Parathyroid adenoma (tissue), 2 donors: ENCODE measurements at regions not wholly inside any gene's neighbourhood (a gene's known extent, or its start where the extent isn't known, plus 50 kb on each side); places are given as distances from the start of the nearest gene placed in this dataset.

Experiments
- H2AFZ ChIP-seq: fragments of 300-600 bp; sonication (generic); one replicate; pipeline ENCODE4 v1.7.0; 2017; ENCODE audit warnings: antibody characterized with exemption, mild to moderate bottlenecking
- H3K27ac ChIP-seq: fragments of 300-600 bp; sonication (generic); one replicate; pipeline ENCODE4 v1.7.0; 2017
- H3K27me3 ChIP-seq: fragments of 300-600 bp; sonication (generic); one replicate; pipeline ENCODE4 v1.7.0; 2017; ENCODE audit warnings: low read length; ENCODE audit not compliant: control insufficient read depth, insufficient read depth
- H3K36me3 ChIP-seq: fragments of 300-600 bp; sonication (generic); one replicate; pipeline ENCODE4 v1.7.0; 2017; ENCODE audit warnings: low read length; ENCODE audit not compliant: control insufficient read depth, insufficient read depth
- H3K4me1 ChIP-seq: fragments of 300-600 bp; sonication (generic); one replicate; pipeline ENCODE4 v1.7.0; 2017; ENCODE audit warnings: control low read depth
- H3K4me2 ChIP-seq: fragments of 300-600 bp; sonication (generic); one replicate; pipeline ENCODE4 v1.7.0; 2017; ENCODE audit warnings: low read length
- H3K4me3 ChIP-seq: fragments of 300-600 bp; sonication (generic); one replicate; pipeline ENCODE4 v1.7.0; 2017; ENCODE audit warnings: low read depth, low read length
- H3K79me2 ChIP-seq: fragments of 300-600 bp; sonication (generic); one replicate; pipeline ENCODE4 v1.7.0; 2017; ENCODE audit warnings: control low read depth
- H3K9ac ChIP-seq: fragments of 300-600 bp; sonication (generic); one replicate; pipeline ENCODE4 v1.7.0; 2017; ENCODE audit warnings: mild to moderate bottlenecking
- H3K9me3 ChIP-seq: fragments of 300-600 bp; sonication (generic); one replicate; pipeline ENCODE4 v1.7.0; 2017; ENCODE audit warnings: low read length; ENCODE audit not compliant: control insufficient read depth
- TF ChIP-seq, protein P1 (sequence below): fragments of 300-600 bp; sonication (generic); IDR thresholded peaks from one replicate; pipeline ENCODE4 v1.7.0; 2017; ENCODE audit warnings: antibody characterized with exemption, mild to moderate bottlenecking
- donor health status: primary hyperparathyroidism.

DNA sequence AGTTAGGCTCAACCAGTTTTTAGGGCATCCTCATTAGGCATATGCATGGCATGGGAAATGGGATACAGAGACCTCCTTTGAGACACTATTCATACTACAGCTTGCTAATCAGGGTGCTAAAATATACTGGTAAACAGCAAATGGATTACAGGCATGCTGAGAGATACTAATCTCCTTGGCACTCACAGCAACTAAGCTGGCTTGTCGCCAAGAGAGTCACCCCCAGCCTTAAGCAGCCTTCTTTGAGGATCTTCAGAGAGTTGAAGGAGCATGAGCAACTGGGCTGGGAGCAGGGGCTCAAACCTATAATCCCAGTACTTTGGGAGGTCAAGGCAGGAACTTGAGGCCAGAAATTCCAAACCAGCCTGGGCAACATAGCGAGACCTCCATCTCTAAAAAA is 120.1 kb upstream of the NR5A2 start:
- Histone ChIP-seq H3K9ac (no peak overlapping the region), H3K4me3 (no peak overlapping the region), H3K79me2 (no peaks in the 10 kb centered on the region), H3K27me3 (no peaks in the 10 kb centered on the region), H3K36me3 (no peaks in the 10 kb centered on the region), H3K4me1 (no peaks in the 10 kb centered on the region), H3K27ac (no peak overlapping the region), H3K4me2 (no peak overlapping the region), H2AFZ (no peak overlapping the region), H3K9me3 (no peaks in the 10 kb centered on the region)
- TF ChIP-seq, protein P1, sequence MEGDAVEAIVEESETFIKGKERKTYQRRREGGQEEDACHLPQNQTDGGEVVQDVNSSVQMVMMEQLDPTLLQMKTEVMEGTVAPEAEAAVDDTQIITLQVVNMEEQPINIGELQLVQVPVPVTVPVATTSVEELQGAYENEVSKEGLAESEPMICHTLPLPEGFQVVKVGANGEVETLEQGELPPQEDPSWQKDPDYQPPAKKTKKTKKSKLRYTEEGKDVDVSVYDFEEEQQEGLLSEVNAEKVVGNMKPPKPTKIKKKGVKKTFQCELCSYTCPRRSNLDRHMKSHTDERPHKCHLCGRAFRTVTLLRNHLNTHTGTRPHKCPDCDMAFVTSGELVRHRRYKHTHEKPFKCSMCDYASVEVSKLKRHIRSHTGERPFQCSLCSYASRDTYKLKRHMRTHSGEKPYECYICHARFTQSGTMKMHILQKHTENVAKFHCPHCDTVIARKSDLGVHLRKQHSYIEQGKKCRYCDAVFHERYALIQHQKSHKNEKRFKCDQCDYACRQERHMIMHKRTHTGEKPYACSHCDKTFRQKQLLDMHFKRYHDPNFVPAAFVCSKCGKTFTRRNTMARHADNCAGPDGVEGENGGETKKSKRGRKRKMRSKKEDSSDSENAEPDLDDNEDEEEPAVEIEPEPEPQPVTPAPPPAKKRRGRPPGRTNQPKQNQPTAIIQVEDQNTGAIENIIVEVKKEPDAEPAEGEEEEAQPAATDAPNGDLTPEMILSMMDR, result no peak

DNA sequence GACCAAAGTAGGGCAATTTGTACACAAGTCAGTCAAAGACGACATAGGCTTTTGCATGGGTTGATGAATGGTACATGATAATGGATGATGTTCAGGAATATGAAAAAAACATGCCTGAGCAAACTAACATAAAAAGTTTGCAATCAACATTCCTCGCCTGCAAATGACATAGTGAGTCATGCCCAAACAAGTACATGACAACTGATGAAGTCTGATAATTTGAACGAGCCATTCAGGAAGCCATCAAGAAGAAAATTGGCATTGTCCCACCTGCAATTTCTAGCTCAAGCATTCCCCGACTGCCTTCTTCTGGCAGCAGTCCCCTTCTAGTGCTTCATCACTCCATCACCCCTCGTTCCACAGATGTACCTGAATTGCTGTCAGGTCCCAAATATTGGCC is 118.4 kb upstream of the NR5A2 start:
- no peak overlapping the region for H2AFZ ChIP-seq
- no peak overlapping the region for H3K9ac ChIP-seq
- TF ChIP-seq, protein P1, result no peak
- no peak overlapping the region for H3K4me2 ChIP-seq
- H3K79me2 ChIP-seq, result no peaks in the 10 kb centered on the region
- H3K9me3 ChIP-seq, result no peaks in the 10 kb centered on the region
- H3K36me3 ChIP-seq, result no peaks in the 10 kb centered on the region
- no peak overlapping the region for H3K27ac ChIP-seq
- no peaks in the 10 kb centered on the region for H3K27me3 ChIP-seq
- H3K4me1 ChIP-seq, result no peaks in the 10 kb centered on the region
- no peak overlapping the region for H3K4me3 ChIP-seq

GRCh38 chr1:199913318-199913717 is 114.2 kb upstream of the NR5A2 start:
- Histone ChIP-seq H2AFZ (no peak overlapping the region), H3K4me2 (no peak overlapping the region), H3K4me1 (no peaks in the 10 kb centered on the region), H3K9me3 (no peaks in the 10 kb centered on the region), H3K36me3 (no peaks in the 10 kb centered on the region), H3K27me3 (no peaks in the 10 kb centered on the region), H3K4me3 (no peak overlapping the region), H3K79me2 (no peaks in the 10 kb centered on the region), H3K27ac (no peak overlapping the region), H3K9ac (no peak overlapping the region)
- TF ChIP-seq, protein P1, result no peak

DNA sequence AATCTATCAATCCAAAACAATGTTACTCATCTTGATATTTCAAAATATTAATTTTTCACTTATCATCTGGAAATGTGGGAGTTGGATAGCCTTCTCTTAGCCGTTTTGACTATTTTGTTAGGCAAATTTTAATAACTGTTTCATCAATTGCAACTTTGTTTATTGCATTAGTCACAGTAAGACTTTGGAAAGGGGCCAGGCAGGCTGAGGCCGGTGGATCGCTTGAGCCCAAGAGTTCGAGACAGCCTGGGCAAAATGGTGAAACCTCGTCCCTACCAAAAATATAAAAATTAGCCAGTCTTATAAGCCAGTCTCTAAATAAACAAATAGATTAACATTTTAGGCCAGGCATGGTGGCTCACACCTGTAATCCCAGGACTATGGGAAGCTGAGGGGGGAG is 113.0 kb upstream of the NR5A2 start:
- H3K4me3 ChIP-seq, result no peak overlapping the region
- H3K4me1 ChIP-seq, result no peaks in the 10 kb centered on the region
- H3K27me3 ChIP-seq, result no peaks in the 10 kb centered on the region
- H2AFZ ChIP-seq, result no peak overlapping the region
- no peaks in the 10 kb centered on the region for H3K36me3 ChIP-seq
- H3K9me3 ChIP-seq, result no peaks in the 10 kb centered on the region
- H3K9ac ChIP-seq, result no peak overlapping the region
- H3K4me2 ChIP-seq, result no peak overlapping the region
- H3K27ac ChIP-seq, result no peak overlapping the region
- H3K79me2 ChIP-seq, result no peaks in the 10 kb centered on the region
- TF ChIP-seq, protein P1, result no peak

GRCh38 chr1:199918196-199918769 is 109.2 kb upstream of the NR5A2 start:
- no peaks in the 10 kb centered on the region for H3K36me3 ChIP-seq
- TF ChIP-seq, protein P1, result no peak
- H3K4me1 ChIP-seq, result no peaks in the 10 kb centered on the region
- no peaks in the 10 kb centered on the region for H3K27me3 ChIP-seq
- no peak overlapping the region for H3K9ac ChIP-seq
- no peak overlapping the region for H3K4me2 ChIP-seq
- H3K27ac ChIP-seq, result no peak overlapping the region
- H3K79me2 ChIP-seq, result no peaks in the 10 kb centered on the region
- H2AFZ ChIP-seq, result no peak overlapping the region
- H3K9me3 ChIP-seq, result no peaks in the 10 kb centered on the region
- no peak overlapping the region for H3K4me3 ChIP-seq
